ENCODE measurements at regions not wholly inside any gene's neighbourhood (a gene's known extent, or its start where the extent isn't known, plus 50 kb on each side); places are given as distances from the start of the nearest gene placed in this dataset.

GRCh38 chr12:38585086-38585485, 268.5 kb downstream of the ALG10B start:
- TF ChIP-seq REST (IDR thresholded peaks at IDR 0.05; ENCODE audit: borderline replicate concordance) (no peak), REST (CRISPR knock-in tag; IDR thresholded peaks at IDR 0.05; ENCODE audit: low read depth) (no peak), CCNT2 (IDR thresholded peaks at IDR 0.05; ENCODE audit: borderline replicate concordance, extremely low read depth, insufficient read length, low read depth, low read length) (no peak), ZNF121 (CRISPR knock-in tag; conservative IDR thresholded peaks at IDR 0.05) (no peak), TRIM25 (IDR thresholded peaks at IDR 0.05; ENCODE audit: borderline replicate concordance) (no peak), ZBTB7A (IDR thresholded peaks at IDR 0.05; ENCODE audit: borderline replicate concordance, control insufficient read depth, low read depth, low read length) (no peak), NUFIP1 (IDR thresholded peaks at IDR 0.05; ENCODE audit: partially characterized antibody) (no peak), IRF2 (CRISPR knock-in tag; IDR thresholded peaks at IDR 0.05) (no peak), ZNF24 (IDR thresholded peaks at IDR 0.05) (no peak), ZBTB26 (CRISPR knock-in tag; IDR thresholded peaks at IDR 0.05) (no peak), POLR2A (conservative IDR thresholded peaks at IDR 0.05) (no peak)
